HCT116 (cell line): ENCODE measurements at regions not wholly inside any gene's neighbourhood (a gene's known extent, or its start where the extent isn't known, plus 50 kb on each side); places are given as distances from the start of the nearest gene placed in this dataset.

Experiments
- ATAC-seq: fragments of 200-7000 bp; cut with Tn5 transposase; 2 replicates; pipeline ENCODE4 v1.9.1; 2020; ENCODE audit warnings: mild to moderate bottlenecking, moderate library complexity
- BruUV-seq: library from RNA; stranded (reverse); fragments of 400-500 nt; replicated peaks from 2 replicates; lab custom pipeline; 2021; lab: Mats Ljungman, UMichigan
- CTCF ChIA-PET: fragments of 300-600 bp; sonication (Branson Sonifier 250); formaldehyde crosslinking; loops from one replicate; lab custom pipeline; 2021; ENCODE audit warnings: antibody characterized with exemption; lab: Charles Lee
- POLR2A ChIA-PET: fragments of 300-600, 350-600 bp; sonication (Branson Sonifier 250); formaldehyde crosslinking; loops from one replicate; lab custom pipeline; 2021; ENCODE audit warnings: antibody characterized with exemption; lab: Charles Lee
- RAD21 ChIA-PET, 2 experiments: fragments of 300-600 bp; sonication (Branson Sonifier 250); formaldehyde crosslinking; loops; one replicate each; lab custom pipeline; 2023; ENCODE audit warnings: low total read pairs in 2 of 2; ENCODE audit not compliant: uncharacterized antibody in 2 of 2, unreplicated experiment in 2 of 2, low non-redundant PET in 1 of 2; lab: Charles Lee
- DNase-seq: peaks from one replicate; pipeline ENCODE4 v3.0.0-alpha.2; 2010; ENCODE audit warnings: low read depth, low spot score
- H2AFZ ChIP-seq: fragments of 200-600 bp; shearing (Covaris generic), sonication (generic); 2 replicates; pipeline ENCODE4 v1.6.1; 2017; ENCODE audit warnings: low read depth, mixed run types, mixed read lengths, antibody characterized with exemption, low read length; ENCODE audit not compliant: poor library complexity, severe bottlenecking
- H3K27ac ChIP-seq: 2 replicates; pipeline ENCODE4 v1.5.1; 2012; ENCODE audit warnings: low read depth, low read length
- H3K27me3 ChIP-seq: fragments of 200-600 bp; sonication (generic); 2 replicates; pipeline ENCODE4 v1.6.1; 2016; ENCODE audit warnings: mixed run types, low read length, mixed read lengths; ENCODE audit not compliant: insufficient read depth
- H3K36me3 ChIP-seq, 2 experiments: fragments of 200-500 bp in 1 of 2; fragments of 200-600 bp in 1 of 2; sonication (Bioruptor generic) in 1 of 2; sonication (generic) in 1 of 2; 2 replicates each; pipeline versions ENCODE4 v1.5.1 to v1.6.1; 2014 to 2016; ENCODE audit warnings: low read length in 2 of 2, inconsistent platforms in 1 of 2, mixed read lengths in 1 of 2, mixed run types in 1 of 2; ENCODE audit not compliant: insufficient read depth in 2 of 2, control insufficient read depth in 1 of 2
- H3K4me1 ChIP-seq, 2 experiments: fragments of 200-600 bp in 1 of 2; sonication (generic) in 1 of 2; 2 replicates each; pipeline versions ENCODE4 v1.5.1 to v1.6.1; 2012 to 2017; ENCODE audit warnings: low read length in 2 of 2, inconsistent platforms in 1 of 2, mild to moderate bottlenecking in 1 of 2, mixed read lengths in 1 of 2, mixed run types in 1 of 2, moderate library complexity in 1 of 2; ENCODE audit not compliant: insufficient read depth in 2 of 2, control insufficient read depth in 1 of 2
- H3K4me2 ChIP-seq: fragments of 200-600 bp; sonication (generic); 2 replicates; pipeline ENCODE4 v1.6.1; 2017; ENCODE audit warnings: mixed run types, low read length, mixed read lengths
- H3K4me3 ChIP-seq, 2 experiments: fragments of 200-600 bp in 1 of 2; sonication (generic) in 1 of 2; replicated peaks in 1 of 2; 2 replicates each; pipeline ENCODE4 v1.5.1; 2011 to 2016; ENCODE audit warnings: low read length in 2 of 2, control low read depth in 1 of 2, low read depth in 1 of 2, mild to moderate bottlenecking in 1 of 2, mixed read lengths in 1 of 2, mixed run types in 1 of 2
- H3K79me2 ChIP-seq: fragments of 200-600 bp; sonication (generic); 2 replicates; pipeline ENCODE4 v1.6.1; 2017; ENCODE audit warnings: mild to moderate bottlenecking, mixed run types, low read length, moderate library complexity, mixed read lengths; ENCODE audit not compliant: insufficient read depth
- H3K9ac ChIP-seq: fragments of 200-600 bp; sonication (generic); 2 replicates; pipeline ENCODE4 v1.6.1; 2016; ENCODE audit warnings: low read length, mixed read lengths
- H3K9me2 ChIP-seq: fragments of 200-600 bp; sonication (generic), shearing (Covaris generic); 2 replicates; pipeline ENCODE4 v1.6.1; 2017; ENCODE audit warnings: mixed run types, mild to moderate bottlenecking, moderate library complexity; ENCODE audit not compliant: insufficient read depth
- H3K9me3 ChIP-seq, 2 experiments: fragments of 200-500 bp in 1 of 2; fragments of 200-600 bp in 1 of 2; sonication (Bioruptor generic) in 1 of 2; sonication (generic) in 1 of 2; 2 replicates each; pipeline ENCODE4 v1.6.1; 2014 to 2017; ENCODE audit warnings: low read length in 2 of 2, mixed read lengths in 2 of 2, inconsistent platforms in 1 of 2, low read depth in 1 of 2, mild to moderate bottlenecking in 1 of 2, mixed run types in 1 of 2, moderate library complexity in 1 of 2; ENCODE audit not compliant: control insufficient read depth in 1 of 2, insufficient read depth in 1 of 2
- H4K20me1 ChIP-seq: fragments of 200-600 bp; sonication (generic), shearing (Covaris generic); 2 replicates; pipeline ENCODE4 v1.6.1; 2017; ENCODE audit warnings: mixed run types, mild to moderate bottlenecking, moderate library complexity; ENCODE audit not compliant: insufficient read depth
- ATF3 ChIP-seq: IDR thresholded peaks from 2 replicates; pipeline ENCODE4 v1.6.1; 2012
- CBX3 ChIP-seq: IDR thresholded peaks from 2 replicates; pipeline ENCODE4 v1.6.1; 2012; ENCODE audit warnings: low read depth
- CEBPB ChIP-seq: IDR thresholded peaks from 2 replicates; pipeline ENCODE4 v1.6.1; 2012; ENCODE audit warnings: low read depth
- EGR1 ChIP-seq: IDR thresholded peaks from 2 replicates; pipeline ENCODE4 v1.6.1; 2012; ENCODE audit warnings: low read depth
- EZH2 ChIP-seq: fragments of 200-600 bp; sonication (generic); IDR thresholded peaks from 2 replicates; pipeline ENCODE4 v1.6.1; 2017; ENCODE audit warnings: antibody characterized with exemption, mixed run types
- EZH2phosphoT487 ChIP-seq: fragments of 200-600 bp; IDR thresholded peaks from 2 replicates; pipeline ENCODE4 v1.6.1; 2018; ENCODE audit warnings: antibody characterized with exemption, borderline replicate concordance
- JUND ChIP-seq: IDR thresholded peaks from 2 replicates; pipeline ENCODE4 v1.6.1; 2012
- MAX ChIP-seq: IDR thresholded peaks from 2 replicates; pipeline ENCODE4 v1.6.1; 2012
- POLR2AphosphoS5 ChIP-seq: IDR thresholded peaks from 2 replicates; pipeline ENCODE4 v1.6.1; 2011; ENCODE audit warnings: mild to moderate bottlenecking, low read depth, low read length, moderate library complexity
- RAD21 ChIP-seq: IDR thresholded peaks from 2 replicates; pipeline ENCODE4 v1.6.1; 2012; ENCODE audit warnings: low read depth, mild to moderate bottlenecking
- SIN3A ChIP-seq: IDR thresholded peaks from 2 replicates; pipeline ENCODE4 v1.6.1; 2012; ENCODE audit warnings: low read depth
- SP1 ChIP-seq: IDR thresholded peaks from 2 replicates; pipeline ENCODE4 v1.6.1; 2012; ENCODE audit warnings: low read depth
- SRF ChIP-seq: IDR thresholded peaks from 2 replicates; pipeline ENCODE4 v1.6.1; 2012; ENCODE audit warnings: low read depth
- TCF7L2 ChIP-seq: IDR thresholded peaks from 2 replicates; pipeline ENCODE4 v1.7.0; 2011; ENCODE audit warnings: borderline replicate concordance, inconsistent platforms; ENCODE audit not compliant: insufficient read depth, insufficient read length; ENCODE audit errors: extremely low read depth
- YY1 ChIP-seq: IDR thresholded peaks from 2 replicates; pipeline ENCODE4 v1.6.1; 2011; ENCODE audit warnings: low read length, low read depth, moderate library complexity, mild to moderate bottlenecking; ENCODE audit not compliant: insufficient replicate concordance; ENCODE audit errors: extremely low read depth
- ZBTB33 ChIP-seq: IDR thresholded peaks from 2 replicates; pipeline ENCODE4 v1.6.1; 2011; ENCODE audit warnings: mild to moderate bottlenecking, low read length, moderate library complexity; ENCODE audit not compliant: insufficient replicate concordance; ENCODE audit errors: extremely low read depth
- ZFX ChIP-seq: fragments of 450-650 bp; IDR thresholded peaks from 2 replicates; pipeline ENCODE4 v1.6.1; 2017
- ZNF274 ChIP-seq: fragments of 200-500 bp; sonication (Bioruptor generic); IDR thresholded peaks from 2 replicates; pipeline ENCODE4 v1.6.1; 2014; ENCODE audit warnings: mild to moderate bottlenecking, low read depth, low read length, inconsistent platforms
- intact Hi-C: fragments of 100-400 bp; cut with micrococcal nuclease; formaldehyde crosslinking; loops from 2 replicates; pipeline ENCODE4 v1.10.0; 2022
- TF ChIP-seq, protein P1 (sequence below), 3 experiments: fragments of 200-600 bp in 1 of 3; sonication (generic) in 1 of 3; IDR thresholded peaks in 2 of 3; conservative IDR thresholded peaks in 1 of 3; 2 replicates each; pipeline ENCODE4 v1.5.1; 2012 to 2017; ENCODE audit warnings: low read depth in 2 of 3, low read length in 2 of 3, antibody characterized with exemption in 1 of 3, borderline replicate concordance in 1 of 3, control low read depth in 1 of 3, mild to moderate bottlenecking in 1 of 3, mixed read lengths in 1 of 3, mixed run types in 1 of 3, moderate library complexity in 1 of 3; ENCODE audit not compliant: insufficient read depth in 1 of 3
- TF ChIP-seq, protein P2 (sequence below): IDR thresholded peaks from 2 replicates; pipeline ENCODE4 v1.6.1; 2012; ENCODE audit warnings: low read depth

DNA sequence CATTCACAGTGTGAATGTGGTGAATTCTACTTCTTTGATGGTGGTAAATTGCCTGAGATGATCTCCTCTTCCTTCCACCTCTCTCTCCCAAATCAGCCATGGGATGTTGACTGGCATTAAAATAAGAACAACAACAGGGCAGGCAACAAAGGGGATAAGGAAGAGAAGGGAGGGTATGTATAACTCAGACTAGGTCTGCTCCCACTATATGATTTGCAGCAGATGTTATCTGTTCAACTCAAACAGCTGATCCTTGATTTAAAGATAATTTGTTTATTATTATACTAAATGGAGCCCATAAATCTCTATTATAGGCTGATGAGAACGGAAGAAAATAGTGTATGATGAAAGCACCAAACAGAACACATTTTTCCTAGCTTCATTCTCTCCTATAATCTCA lies 262.0 kb downstream of the BTBD3 start:
- ATAC-seq (no peak), DNase-seq (no peak)
- no peak overlapping the region for H3K4me3 ChIP-seq
- CTCF ChIA-PET = no interaction called here
- no peak overlapping the region for H3K4me2 ChIP-seq
- RAD21 ChIA-PET = no interaction called here
- H3K4me1 ChIP-seq = no peaks in the 10 kb centered on the region
- no peak overlapping the region for H3K27ac ChIP-seq
- no peaks in the 10 kb centered on the region for H3K36me3 ChIP-seq
- no peaks in the 10 kb centered on the region for H4K20me1 ChIP-seq
- no peak overlapping the region for H2AFZ ChIP-seq
- H3K79me2 ChIP-seq = no peaks in the 10 kb centered on the region
- H3K9me2 ChIP-seq = no peaks in the 10 kb centered on the region
- H3K27me3 ChIP-seq = no peaks in the 10 kb centered on the region
- H3K9me3 ChIP-seq = peaks cover 12 to 19% of the 10 kb centered on the region in 2 experiments; a peak in 2 of 4 replicates
- no peak overlapping the region for H3K9ac ChIP-seq
- TF ChIP-seq, protein P1, sequence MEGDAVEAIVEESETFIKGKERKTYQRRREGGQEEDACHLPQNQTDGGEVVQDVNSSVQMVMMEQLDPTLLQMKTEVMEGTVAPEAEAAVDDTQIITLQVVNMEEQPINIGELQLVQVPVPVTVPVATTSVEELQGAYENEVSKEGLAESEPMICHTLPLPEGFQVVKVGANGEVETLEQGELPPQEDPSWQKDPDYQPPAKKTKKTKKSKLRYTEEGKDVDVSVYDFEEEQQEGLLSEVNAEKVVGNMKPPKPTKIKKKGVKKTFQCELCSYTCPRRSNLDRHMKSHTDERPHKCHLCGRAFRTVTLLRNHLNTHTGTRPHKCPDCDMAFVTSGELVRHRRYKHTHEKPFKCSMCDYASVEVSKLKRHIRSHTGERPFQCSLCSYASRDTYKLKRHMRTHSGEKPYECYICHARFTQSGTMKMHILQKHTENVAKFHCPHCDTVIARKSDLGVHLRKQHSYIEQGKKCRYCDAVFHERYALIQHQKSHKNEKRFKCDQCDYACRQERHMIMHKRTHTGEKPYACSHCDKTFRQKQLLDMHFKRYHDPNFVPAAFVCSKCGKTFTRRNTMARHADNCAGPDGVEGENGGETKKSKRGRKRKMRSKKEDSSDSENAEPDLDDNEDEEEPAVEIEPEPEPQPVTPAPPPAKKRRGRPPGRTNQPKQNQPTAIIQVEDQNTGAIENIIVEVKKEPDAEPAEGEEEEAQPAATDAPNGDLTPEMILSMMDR (IDR thresholded peaks at IDR 0.05 in 2 of 3, conservative IDR thresholded peaks at IDR 0.05 in 1 of 3; ENCODE audit: borderline replicate concordance in 1 of 3, insufficient read depth in 1 of 3, low read depth in 2 of 3, low read length in 2 of 3) = no peak
- TF ChIP-seq POLR2AphosphoS5 (no peak), EGR1 (no peak), SP1 (no peak), SRF (no peak), CBX3 (no peak), RAD21 (no peak), JUND (no peak), YY1 (no peak), ZFX (no peak), EZH2 (no peak), ZNF274 (no peak), SIN3A (no peak), CEBPB (no peak), MAX (no peak), TCF7L2 (no peak), ZBTB33 (no peak), EZH2phosphoT487 (no peak), ATF3 (no peak)
- TF ChIP-seq, protein P2, sequence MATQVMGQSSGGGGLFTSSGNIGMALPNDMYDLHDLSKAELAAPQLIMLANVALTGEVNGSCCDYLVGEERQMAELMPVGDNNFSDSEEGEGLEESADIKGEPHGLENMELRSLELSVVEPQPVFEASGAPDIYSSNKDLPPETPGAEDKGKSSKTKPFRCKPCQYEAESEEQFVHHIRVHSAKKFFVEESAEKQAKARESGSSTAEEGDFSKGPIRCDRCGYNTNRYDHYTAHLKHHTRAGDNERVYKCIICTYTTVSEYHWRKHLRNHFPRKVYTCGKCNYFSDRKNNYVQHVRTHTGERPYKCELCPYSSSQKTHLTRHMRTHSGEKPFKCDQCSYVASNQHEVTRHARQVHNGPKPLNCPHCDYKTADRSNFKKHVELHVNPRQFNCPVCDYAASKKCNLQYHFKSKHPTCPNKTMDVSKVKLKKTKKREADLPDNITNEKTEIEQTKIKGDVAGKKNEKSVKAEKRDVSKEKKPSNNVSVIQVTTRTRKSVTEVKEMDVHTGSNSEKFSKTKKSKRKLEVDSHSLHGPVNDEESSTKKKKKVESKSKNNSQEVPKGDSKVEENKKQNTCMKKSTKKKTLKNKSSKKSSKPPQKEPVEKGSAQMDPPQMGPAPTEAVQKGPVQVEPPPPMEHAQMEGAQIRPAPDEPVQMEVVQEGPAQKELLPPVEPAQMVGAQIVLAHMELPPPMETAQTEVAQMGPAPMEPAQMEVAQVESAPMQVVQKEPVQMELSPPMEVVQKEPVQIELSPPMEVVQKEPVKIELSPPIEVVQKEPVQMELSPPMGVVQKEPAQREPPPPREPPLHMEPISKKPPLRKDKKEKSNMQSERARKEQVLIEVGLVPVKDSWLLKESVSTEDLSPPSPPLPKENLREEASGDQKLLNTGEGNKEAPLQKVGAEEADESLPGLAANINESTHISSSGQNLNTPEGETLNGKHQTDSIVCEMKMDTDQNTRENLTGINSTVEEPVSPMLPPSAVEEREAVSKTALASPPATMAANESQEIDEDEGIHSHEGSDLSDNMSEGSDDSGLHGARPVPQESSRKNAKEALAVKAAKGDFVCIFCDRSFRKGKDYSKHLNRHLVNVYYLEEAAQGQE = no peak
- intact Hi-C loops = no loop called here
- POLR2A ChIA-PET = no interaction called here
- no TSS peak for BruUV-seq
